MV-4-11 (cell line): ENCODE measurements at regions not wholly inside any gene's neighbourhood (a gene's known extent, or its start where the extent isn't known, plus 50 kb on each side); places are given as distances from the start of the nearest gene placed in this dataset.
"Not testable (repeated sequence)": the region's sequence is repeated elsewhere in the genome, so short reads cannot be mapped to it uniquely, and the experiment has no call there.

Experiments
- DNase-seq: peaks from one replicate; lab custom pipeline; 2025; lab: John Stamatoyannopoulos, UW

DNA sequence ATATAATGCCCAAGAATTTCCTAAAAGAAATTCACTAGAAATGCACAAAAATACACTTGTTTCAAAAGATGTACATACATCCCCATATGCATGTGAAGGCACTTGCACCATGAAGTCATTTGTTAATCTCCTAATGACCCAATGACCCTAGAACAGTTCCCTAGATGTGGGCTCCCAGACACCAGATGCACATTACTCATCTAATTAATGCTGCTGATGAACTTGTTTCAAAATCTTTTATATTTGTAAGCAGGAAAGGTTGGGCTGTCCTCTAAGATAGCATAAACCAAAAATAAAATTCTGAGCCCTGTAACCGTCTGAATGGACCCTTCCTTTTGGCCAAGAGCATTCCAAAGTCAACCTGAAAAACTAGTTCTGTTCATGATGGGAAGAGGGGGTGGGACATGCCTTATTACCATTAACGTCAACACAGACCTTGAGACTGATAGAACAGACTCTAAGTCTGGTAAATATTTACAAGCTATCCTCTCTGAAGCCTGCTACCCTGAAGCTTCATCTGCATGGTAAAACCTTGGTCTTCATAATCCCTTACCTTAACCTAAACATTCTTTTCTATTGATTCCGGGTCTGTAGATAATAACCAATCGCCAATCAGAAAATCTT lies 91.0 kb upstream of the DAPK1 start:
- DNase-seq, result peak; percentile 70

DNA sequence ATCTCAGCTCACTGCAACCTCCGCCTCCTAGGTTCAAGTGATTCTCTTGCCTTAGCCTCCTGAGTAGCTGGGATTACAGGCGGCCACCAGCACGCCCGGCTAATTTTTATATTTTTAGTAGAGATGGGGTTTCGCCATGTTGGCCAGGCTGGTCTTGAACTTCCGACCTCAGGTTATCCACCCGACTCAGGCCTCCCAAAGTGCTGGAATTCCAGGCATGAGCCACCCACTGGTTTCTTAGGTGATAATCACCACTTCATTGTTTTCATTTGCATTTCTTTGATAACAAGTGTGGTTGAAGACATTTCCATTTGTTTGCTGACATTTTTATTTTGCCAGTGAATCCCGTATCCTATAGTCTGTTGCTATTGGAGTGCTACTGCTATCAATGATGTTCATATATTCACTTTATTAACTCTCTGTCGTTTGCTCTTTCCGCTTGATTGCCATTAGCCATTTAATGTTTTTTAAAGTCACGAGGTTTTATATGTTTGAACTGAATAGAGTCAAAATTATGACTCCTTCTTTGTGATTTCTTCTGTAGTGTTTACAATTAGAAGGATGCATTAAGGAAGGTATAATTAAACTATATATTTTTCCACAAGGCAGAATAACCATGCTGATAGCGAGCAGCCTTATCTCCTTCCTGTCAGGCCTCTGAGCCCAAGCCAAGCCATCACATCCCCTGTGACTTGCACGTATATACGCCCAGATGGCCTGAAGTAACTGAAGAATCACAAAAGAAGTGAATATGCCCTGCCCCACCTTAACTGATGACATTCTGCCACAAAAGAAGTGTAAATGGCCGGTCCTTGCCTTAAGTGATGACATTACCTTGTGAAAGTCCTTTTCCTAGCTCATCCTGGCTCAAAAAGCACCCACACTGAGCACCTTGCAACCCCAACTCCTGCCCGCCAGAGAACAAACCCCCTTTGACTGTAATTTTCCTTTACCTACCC lies 87.3 kb upstream of the DAPK1 start:
- DNase-seq, result not testable (repeated sequence)

DNA sequence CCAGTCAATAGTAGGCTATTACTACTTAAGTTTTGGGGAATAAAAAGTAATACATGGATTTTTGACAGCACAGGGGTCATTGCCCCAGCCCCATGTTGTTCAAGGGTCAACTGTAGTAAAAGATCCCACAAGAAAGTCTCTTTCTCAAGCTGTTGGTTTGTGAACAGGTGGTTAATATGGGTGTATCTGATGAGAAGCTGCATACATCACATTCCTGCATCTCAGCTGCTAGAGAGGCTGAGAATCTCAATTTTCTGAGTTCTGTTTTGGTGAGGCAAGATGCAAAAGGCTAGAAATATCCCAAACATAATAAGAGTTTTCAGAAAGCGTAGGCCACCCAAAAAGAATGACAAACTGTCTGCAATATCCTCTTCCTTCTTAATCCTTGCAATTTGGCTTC lies 76.8 kb upstream of the DAPK1 start:
- DNase-seq, result no peak

DNA sequence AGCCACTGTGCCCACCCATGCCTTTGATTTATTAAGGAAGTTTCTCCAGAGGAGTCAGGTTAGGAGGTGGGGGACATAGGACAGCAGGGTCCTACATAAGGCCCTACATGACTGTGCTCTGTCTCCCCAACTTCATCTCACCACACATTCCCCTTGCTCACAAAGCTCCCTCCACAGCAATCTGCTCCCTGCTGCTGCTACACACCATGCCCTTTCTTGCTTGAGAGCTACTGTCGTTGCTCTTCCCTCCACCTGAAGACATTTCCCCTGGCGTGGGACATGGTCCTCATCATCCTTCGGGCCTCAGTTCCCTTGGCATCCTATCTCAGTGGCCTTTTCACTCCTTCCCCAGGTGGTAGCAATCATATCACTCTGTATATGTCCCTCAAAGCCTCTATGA lies 75.9 kb upstream of the DAPK1 start:
- no peak for DNase-seq

DNA sequence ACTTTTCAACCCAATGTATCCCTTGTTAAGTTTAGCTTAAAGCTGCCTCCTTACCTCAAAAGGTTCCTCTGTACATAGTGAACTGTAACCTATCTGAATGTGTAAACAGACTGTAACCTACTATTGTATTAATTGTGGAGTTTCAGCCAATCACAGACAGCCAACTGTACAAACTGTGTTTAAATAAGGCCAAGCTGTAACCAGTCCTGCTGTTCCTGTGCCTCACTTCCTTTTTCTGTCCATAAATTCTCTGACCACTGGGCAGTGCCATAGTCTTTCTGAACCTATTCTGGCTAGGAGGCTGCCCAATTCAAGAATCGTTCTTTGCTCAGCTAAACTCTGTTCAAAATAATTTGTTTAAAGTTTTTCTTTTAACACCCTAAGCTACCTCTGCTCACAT lies 74.7 kb upstream of the DAPK1 start:
- peak; percentile 31 for DNase-seq

DNA sequence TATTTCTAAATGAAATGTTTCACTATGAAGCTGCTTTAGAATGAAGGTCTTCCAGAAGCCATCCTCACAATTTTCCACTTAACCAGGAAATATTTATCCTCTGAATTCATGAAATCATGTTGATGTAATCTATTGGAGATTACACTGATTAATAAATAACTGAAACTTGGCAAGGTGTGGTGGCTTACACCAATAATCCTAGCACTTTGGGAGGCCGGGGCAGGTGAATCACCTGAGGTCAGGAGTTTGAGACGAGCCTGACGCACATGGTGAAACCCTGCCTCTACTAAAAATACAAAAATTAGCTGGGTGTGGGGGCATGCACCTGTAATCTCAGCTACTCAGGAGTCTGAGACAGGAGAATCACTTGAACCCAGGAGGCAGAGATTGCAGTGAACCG lies 73.8 kb upstream of the DAPK1 start:
- not testable (repeated sequence) for DNase-seq

DNA sequence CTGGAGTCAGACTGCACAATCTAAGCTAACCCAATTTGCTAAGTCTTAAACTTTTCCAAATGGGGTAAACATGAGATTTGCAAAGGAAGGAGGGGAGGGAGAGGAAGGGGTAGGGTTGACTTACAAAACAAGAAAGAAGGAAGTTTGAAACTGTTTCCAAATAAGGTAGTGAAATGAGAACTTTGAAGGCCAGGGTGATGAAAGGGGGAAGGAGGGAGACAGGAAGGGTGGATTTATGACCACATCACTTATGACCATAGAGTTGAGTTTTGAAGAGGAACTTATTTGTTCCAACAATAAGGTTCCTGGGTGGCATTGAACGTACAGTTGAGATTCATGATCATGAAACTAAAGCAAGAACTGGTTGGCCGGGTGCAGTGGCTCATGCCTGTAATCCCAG lies 72.5 kb upstream of the DAPK1 start:
- peak; percentile 98 for DNase-seq

DNA sequence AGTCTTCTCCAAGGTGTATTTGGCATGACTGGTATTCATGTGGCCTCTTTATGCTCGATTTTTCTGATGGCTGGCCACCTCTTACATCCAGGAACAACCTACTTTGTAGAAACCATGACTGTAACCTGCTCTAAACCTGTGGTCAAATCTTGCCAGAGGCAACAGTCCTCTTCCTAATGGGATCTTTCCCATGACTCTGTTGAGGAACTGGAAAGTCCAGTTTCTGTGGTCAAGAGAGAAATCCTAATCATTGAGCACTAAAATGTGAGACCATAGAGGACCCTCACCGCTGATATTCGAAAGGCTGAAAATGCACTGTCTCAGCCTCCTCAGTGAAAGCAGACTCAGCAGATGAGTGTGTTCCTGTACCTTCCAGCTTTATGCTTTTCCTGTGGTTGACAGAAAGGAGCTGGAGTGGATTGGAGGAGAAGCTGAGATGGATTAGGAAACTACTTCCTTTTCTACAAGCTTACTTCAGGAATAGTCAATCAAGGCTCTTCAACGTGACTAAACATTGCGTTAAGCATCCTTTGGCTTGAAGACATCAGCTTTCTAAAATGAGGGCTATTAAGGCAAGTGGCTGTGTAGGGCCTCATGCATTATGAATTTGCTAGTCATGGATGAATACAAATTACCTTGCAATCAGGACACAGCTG lies 69.7 kb upstream of the DAPK1 start:
- no peak for DNase-seq

DNA sequence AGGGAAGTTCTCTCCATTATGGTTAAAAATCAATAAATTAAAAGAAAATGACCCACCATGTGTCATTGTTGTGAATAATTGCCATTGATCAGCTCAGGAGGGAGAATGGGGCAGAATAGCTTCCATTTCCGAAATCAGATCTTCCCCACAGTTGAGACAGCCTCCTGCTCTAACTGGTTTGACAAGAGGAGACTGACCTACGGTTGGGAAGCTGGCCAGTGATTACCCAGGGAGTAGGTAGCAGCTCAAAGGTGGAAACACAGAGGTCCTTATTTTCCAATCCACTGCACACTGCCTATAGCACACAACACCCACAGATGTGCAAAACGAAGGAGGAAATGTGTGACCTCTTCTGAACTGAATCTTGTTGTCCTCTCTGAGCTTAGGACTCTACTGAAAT lies 69.0 kb upstream of the DAPK1 start:
- no peak for DNase-seq

DNA sequence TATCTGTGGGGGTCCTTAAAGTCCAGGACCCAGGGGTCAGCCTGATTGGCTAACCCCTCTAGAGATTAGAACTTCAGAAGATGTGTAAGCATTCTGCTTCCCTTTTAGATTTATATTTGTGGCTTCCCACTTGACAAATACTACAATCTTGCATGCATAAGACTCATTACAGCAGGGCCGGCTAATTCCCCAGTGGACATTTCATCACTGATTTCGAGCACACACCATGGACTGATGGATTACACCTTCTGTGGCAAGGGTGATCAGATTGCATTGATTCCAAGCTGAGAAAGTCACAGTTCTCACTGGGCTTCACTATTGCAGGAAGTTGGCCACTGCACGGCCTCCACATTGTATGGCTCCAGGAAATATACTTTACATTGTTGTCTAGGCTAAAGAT lies 65.8 kb upstream of the DAPK1 start:
- DNase-seq, result no peak

DNA sequence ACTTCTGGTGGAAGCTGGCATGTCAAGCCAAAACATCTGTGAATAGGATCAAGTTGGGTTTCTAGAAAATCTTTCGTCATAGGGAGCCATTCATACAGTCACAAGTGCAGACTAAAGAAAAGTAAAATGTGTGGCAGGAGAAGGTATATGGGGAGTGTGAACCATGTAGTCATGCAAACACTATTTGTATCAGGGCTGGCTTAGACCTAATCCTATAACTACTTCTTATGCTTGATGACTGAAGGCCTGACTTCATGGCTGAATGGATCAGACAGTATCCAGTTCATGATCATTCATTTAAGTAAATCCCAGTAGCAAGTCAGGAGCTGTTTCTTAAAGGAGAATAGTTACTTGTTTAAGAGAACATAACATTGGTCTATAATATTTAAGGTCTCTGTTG lies 63.8 kb upstream of the DAPK1 start:
- no peak for DNase-seq

DNA sequence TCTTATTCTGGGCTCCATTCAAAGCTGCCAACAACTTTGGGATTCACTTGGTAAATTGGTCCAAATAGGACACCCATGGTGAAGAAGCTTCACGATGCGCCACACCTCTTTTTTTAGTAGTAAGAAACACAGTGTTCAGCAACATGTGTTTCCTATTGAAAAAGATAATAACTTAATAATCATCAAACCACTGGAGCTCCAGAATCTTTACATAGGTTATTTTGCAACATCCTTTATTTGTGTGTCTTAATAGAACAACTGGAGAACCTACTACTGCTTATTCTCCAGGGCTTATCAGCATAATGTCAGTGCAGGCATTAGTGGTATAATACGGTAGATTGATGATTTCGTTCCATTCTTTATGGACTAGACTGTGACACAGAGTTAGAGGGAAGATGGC lies 63.3 kb upstream of the DAPK1 start:
- DNase-seq, result no peak

DNA sequence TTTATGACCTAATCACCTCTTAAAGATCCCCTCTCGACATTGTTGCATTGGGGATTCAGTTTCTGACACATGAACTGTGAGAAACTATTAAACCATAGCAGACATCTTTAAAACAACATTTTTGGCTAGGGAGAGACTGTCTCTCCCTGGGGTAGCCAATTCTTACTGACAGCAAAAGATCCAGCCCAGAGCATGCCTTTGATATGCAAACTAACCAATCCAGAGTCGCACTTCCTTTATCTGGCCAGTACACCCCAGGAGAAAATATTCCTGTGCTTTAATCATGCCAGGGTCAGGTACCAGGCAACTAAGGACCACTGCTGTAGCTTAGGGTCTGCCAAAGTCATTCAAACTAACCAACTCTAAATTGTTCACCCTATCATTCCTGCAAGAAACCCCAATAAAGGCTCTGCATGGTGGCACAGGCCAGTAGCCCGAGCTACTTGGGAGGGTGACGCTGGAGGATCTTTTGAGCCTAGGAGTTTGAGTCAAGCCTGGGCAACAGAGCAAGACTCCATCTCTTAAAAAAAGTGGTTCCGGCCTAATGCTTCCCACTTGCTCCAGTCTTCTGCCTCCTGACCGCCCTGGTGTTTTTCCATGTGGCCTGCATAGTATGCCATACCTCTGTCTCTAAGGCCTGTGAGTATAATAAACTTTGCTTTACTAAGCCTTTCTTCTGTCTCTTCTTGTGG lies 62.3 kb upstream of the DAPK1 start:
- no peak for DNase-seq

DNA sequence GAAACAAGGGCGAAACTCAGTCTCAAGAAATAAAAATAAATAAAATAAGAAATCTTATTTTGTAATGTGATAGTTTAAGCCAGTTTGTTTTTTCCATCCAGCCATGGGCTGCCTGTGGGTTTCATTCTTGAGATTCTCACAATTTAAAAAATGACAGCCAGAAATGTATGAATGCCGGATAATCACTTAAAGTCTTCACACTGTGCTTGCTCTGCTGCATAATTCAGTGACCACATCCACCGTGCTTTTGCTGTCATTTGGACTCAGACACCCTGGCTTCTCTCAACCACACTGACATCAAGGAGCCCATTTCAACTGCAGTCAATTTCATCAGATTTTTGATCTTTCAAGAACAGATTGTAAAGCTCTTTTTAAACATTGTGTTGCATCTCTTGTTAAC lies 61.0 kb upstream of the DAPK1 start:
- no peak for DNase-seq

DNA sequence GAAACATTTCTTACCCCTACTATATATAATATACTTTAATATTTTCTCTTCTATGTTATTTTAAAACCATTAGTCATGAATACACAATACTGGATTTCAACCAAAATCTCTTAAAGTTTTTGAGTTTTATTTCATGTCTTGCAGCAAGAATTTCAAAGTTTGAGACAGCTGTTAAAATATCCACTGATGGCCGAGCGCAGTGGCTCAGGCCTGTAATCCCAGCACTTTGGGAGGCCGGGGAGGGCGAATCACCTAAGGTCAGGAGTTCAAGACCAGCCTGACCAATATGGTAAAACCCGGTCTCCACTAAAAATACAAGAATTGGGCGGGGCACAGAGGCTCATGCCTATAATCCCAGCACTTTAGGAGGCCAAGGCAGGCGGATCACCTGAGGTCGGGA lies 59.7 kb upstream of the DAPK1 start:
- no peak for DNase-seq

DNA sequence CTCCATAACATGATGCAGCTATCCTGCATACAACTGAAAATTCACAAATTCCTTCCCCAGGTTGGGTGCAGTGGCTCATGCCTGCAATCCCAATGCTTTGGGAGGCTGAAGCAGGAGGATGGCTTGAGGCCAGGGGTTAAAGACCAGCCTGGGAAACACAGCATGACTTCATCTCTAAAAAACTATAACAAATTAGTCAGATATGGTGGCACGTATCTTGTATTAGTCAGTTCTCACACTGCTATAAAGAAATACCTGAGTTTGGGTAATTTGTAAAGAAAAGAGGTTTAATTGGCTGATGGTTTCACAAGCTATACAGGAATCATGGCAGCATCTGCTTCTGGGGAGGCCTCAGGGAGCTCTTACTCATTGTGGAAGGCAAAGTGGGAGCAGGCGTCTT lies 56.4 kb upstream of the DAPK1 start:
- DNase-seq, result no peak

DNA sequence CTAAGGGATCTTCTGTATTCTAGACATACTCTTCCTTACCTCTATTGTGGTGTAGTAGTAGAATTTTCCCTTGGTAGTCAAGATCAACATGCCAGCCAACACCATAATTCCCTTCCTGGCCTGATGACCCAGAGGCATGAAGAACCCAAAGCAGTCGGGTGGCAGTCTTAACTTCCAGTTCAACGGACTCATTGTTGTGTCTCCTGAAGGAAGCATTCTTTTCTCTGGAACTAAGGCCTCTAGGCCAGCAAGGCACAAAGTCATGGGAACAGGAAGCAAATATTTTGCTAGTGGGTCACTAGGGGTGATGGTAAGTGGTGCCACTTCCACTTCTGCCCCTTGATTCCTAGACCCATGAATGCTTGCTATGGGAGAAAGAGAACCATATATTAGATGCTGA lies 55.2 kb upstream of the DAPK1 start:
- DNase-seq, result no peak

DNA sequence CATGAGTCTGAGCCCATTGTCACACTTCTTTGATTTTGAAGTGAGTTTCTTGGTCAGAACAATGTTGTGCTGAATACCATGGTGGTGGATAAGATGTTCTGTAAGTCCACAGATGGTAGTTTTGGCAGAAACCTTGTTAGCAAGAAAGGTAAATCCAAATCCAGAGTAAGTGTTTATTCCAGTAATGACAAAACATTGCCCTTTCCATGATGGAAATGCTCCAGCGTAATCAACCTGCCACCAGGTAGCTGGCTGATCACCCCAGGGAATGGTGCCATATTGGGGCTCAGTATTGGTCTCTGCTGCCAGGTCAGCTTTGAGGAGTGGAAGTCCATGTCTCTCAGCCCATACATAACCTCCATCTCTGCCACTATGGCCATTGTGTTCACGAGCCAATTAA lies 54.7 kb upstream of the DAPK1 start:
- no peak for DNase-seq

DNA sequence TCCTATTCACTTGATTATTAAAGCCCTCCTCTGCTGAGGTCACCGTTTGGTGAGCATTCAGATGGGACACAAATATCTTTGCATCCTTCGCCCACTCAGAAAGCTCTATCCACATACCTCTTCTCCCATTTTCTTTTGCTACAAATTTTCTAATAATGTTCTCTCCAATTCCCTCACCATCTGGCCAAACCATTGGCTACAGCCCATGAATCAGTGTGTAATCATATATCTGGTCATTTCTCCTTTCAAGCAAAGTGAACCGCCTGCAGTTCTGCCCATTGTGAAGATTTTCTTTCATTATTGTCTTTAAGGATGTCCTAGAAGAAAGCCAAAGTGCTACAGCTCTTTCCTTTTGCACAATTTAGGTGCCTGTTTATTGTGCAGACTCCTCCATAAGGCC lies 54.2 kb upstream of the DAPK1 start:
- DNase-seq, result no peak

DNA sequence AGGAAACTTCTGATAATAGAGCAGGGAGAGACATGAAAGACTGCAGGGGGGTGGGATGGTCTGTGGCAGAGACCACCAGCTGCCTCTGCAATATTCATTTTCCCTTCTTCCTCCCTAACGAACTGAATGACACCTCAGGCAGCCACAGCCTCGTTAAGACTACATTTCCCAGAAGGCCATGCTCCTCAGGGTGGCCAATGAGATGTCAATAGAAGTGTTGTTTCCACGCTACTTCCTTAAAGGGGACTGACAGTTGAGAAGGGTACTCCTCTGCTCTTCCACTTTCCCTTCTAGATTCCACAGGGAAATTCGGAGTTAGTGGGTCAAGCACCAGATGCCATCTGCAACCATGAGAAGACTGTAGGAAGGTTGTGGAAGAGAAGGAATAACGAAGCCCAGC lies 52.0 kb upstream of the DAPK1 start:
- DNase-seq, result peak; percentile 76

DNA sequence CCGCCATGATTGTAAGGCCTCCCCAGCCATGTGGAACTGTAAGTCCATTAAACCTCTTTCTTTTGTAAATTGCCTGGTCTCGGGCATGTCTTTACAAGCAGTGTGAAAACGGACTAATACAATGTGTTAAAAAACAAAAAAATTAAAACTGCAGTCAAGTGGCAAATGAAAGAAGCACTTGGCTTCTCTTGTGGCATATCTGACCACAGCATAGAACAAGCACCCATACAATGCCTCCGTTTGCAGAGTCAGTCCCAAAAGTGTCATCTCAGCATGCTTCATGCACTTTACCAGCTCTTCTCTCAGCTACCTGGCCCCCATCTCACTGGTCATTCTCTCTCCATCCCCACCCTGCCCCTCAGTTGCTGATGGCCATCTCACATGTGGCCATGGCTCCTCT lies 51.1 kb upstream of the DAPK1 start:
- DNase-seq, result no peak
